ENCODE measurements at regions not wholly inside any gene's neighbourhood (a gene's known extent, or its start where the extent isn't known, plus 50 kb on each side); places are given as distances from the start of the nearest gene placed in this dataset.

- peak overlapping the region; percentile 44 to 75 for H3K27ac ChIP-seq
- no peak for TF ChIP-seq CTCF (IDR thresholded peaks at IDR 0.05)
- DNase-seq (ENCODE audit: low spot score), result no peak
- no peak overlapping the region for H3K4me3 ChIP-seq
These were observed 292.0 kb upstream of the ZMIZ1 start for GRCh38 chr10:78776756-78777155.

- TF ChIP-seq CTCF (IDR thresholded peaks at IDR 0.05), result no peak
- DNase-seq (ENCODE audit: low spot score), result peak; percentile 84
- peak overlapping the region; percentile 44 to 75 for H3K27ac ChIP-seq
- H3K4me3 ChIP-seq, result no peak overlapping the region
These were observed 291.3 kb upstream of the ZMIZ1 start for GRCh38 chr10:78777466-78777865.

DNA sequence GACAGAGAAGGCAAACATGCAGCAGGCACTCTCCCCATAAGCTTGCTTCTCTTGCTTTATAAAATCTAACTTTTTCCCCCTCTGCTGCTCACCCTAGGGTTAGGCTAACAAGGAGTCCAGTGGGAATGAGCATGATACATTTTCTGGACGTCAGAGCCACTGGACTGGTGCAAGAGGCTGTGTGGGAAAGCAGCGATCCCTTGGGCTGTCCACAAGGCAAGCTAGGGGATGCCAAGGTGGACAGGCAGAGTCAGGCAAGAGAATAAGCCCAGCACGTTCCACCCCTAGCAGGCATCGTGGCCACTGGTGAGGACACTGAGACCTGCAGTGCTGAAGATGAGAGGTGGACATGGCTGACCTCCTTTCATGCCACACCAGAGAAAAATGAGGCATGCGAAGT, 290.9 kb upstream of the ZMIZ1 start:
- Histone ChIP-seq H3K4me3 (peak overlapping the region; percentile 10), H3K27ac (peak overlapping the region; percentile 44 to 75)
- DNase-seq (ENCODE audit: low spot score), result no peak
- TF ChIP-seq CTCF (IDR thresholded peaks at IDR 0.05), result no peak

GRCh38 chr10:78778444-78779338, 290.1 kb upstream of the ZMIZ1 start:
- DNase-seq (ENCODE audit: low spot score), result no peak
- Histone ChIP-seq H3K27ac (peak overlapping the region; percentile 44 to 75), H3K4me3 (no peak overlapping the region)
- no peak for TF ChIP-seq CTCF (IDR thresholded peaks at IDR 0.05)

- no peak overlapping the region for H3K27ac ChIP-seq
- no peak for TF ChIP-seq CTCF (IDR thresholded peaks at IDR 0.05)
- DNase-seq (ENCODE audit: low spot score), result no peak
- no peak overlapping the region for H3K4me3 ChIP-seq
These were observed 289.3 kb upstream of the ZMIZ1 start for GRCh38 chr10:78779339-78779955.

GRCh38 chr10:78780551-78780961, 288.2 kb upstream of the ZMIZ1 start:
- no peak for TF ChIP-seq CTCF (IDR thresholded peaks at IDR 0.05)
- Histone ChIP-seq H3K27ac (no peak overlapping the region), H3K4me3 (no peak overlapping the region)
- DNase-seq (ENCODE audit: low spot score), result no peak

Measured in coronary artery (tissue), 2 donors.